Caco-2 (cell line): ENCODE measurements at regions not wholly inside any gene's neighbourhood (a gene's known extent, or its start where the extent isn't known, plus 50 kb on each side); places are given as distances from the start of the nearest gene placed in this dataset.

Experiments used
- BruUV-seq: library from RNA; stranded (reverse); fragments of 400-500 nt; replicated peaks from 2 replicates; lab custom pipeline; 2021; lab: Mats Ljungman, UMichigan
- CTCF ChIA-PET: fragments of 300-600 bp; sonication (Branson Sonifier 250); formaldehyde crosslinking; loops from one replicate; lab custom pipeline; 2022; ENCODE audit warnings: antibody characterized with exemption; lab: Charles Lee
- POLR2A ChIA-PET: fragments of 300-600 bp; sonication (Branson Sonifier 250); formaldehyde crosslinking; loops from one replicate; lab custom pipeline; 2022; ENCODE audit warnings: antibody characterized with exemption; lab: Charles Lee
- DNase-seq, 2 experiments: peaks; one replicate each; pipeline versions ENCODE4 v3.0.0 to v3.0.0-alpha.2; 2020 to 2022
- H3K27me3 ChIP-seq: replicated peaks from 2 replicates; pipeline ENCODE4 v1.6.0; 2011; ENCODE audit warnings: low read length; ENCODE audit not compliant: control insufficient read depth, insufficient read depth
- H3K36me3 ChIP-seq: 2 replicates; pipeline ENCODE4 v1.5.1; 2011; ENCODE audit warnings: low read length; ENCODE audit not compliant: control insufficient read depth, insufficient read depth
- H3K4me1 ChIP-seq: fragments of 250-450 bp; sonication (Bioruptor Pico); 2 replicates; pipeline ENCODE4 v1.5.1; 2020; ENCODE audit warnings: mild to moderate bottlenecking
- H3K4me3 ChIP-seq: 2 replicates; pipeline ENCODE4 v1.5.1; 2011; ENCODE audit warnings: low read depth, mild to moderate bottlenecking, control low read depth, low read length
- H3K9me3 ChIP-seq: fragments of 250-450 bp; sonication (Bioruptor Pico); 2 replicates; pipeline ENCODE4 v1.5.1; 2020; ENCODE audit warnings: mild to moderate bottlenecking, moderate library complexity
- H3K27ac Mint-ChIP-seq: one replicate; pipeline ENCODE4 v1.8.0; 2022; ENCODE audit warnings: mixed read lengths; ENCODE audit not compliant: unreplicated experiment
- H3K27me3 Mint-ChIP-seq: one replicate; pipeline ENCODE4 v1.8.0; 2022; ENCODE audit warnings: mixed read lengths; ENCODE audit not compliant: insufficient read depth, unreplicated experiment
- H3K36me3 Mint-ChIP-seq: one replicate; pipeline ENCODE4 v1.8.0; 2022; ENCODE audit warnings: mild to moderate bottlenecking, mixed read lengths; ENCODE audit not compliant: insufficient read depth, unreplicated experiment
- H3K4me1 Mint-ChIP-seq: one replicate; pipeline ENCODE4 v1.8.0; 2022; ENCODE audit warnings: low read depth, mixed read lengths; ENCODE audit not compliant: unreplicated experiment
- H3K4me3 Mint-ChIP-seq: one replicate; pipeline ENCODE4 v1.8.0; 2022; ENCODE audit warnings: mild to moderate bottlenecking, moderate library complexity, mixed read lengths; ENCODE audit not compliant: unreplicated experiment
- H3K9me3 Mint-ChIP-seq: one replicate; pipeline ENCODE4 v1.8.0; 2022; ENCODE audit warnings: mixed read lengths; ENCODE audit not compliant: unreplicated experiment
- CTCF ChIP-seq, 2 experiments: fragments of 200-600 bp in 1 of 2; IDR thresholded peaks; 1 replicate in 1 of 2; 2 replicates in 1 of 2; pipeline versions ENCODE4 v1.5.1 to v1.8.0; 2011 to 2022; ENCODE audit warnings: antibody characterized with exemption in 1 of 2, control low read depth in 1 of 2, inconsistent platforms in 1 of 2, low read depth in 1 of 2, low read length in 1 of 2, mild to moderate bottlenecking in 1 of 2, moderate library complexity in 1 of 2; ENCODE audit not compliant: insufficient read depth in 1 of 2, severe bottlenecking in 1 of 2, unreplicated experiment in 1 of 2
- intact Hi-C: fragments of 100-400 bp; cut with micrococcal nuclease; formaldehyde crosslinking; loops from one replicate; pipeline ENCODE4 v1.10.0; 2022; ENCODE audit not compliant: unreplicated experiment

DNA sequence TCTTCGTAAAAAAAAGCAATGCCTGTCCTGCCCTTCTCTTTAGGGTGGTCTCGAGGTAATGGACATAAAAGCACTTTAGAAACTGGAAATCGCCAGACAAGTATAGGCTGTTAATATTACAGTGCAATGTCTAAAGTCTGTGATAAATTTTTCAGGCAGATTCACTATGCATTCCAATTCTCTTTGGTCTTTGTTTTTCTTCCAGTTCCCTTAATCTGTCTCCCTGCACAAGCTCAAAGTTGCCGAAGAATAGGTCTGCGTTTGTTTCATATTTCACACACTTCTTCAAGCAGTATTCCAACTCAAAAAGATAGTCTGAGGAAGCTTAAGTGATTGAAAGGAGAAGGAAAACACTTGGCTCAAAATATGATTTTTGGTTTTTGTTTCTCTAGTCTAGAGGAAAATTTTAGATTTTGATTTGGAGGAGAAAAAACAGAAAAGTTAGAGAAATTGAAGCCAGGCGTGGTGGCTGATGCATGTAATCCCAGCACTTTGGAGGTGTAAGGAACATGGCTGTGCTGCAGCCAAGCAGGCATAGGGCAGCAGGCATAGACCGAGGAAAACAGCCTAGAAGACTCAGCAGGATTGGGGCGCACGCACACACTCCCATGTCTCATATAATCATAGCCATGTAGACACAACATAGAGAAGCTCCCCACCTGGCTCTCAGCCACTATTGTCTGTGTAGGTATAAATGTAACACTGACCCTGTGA is 96.2 kb upstream of the TMPO start:
- intact Hi-C loops, result loop anchor here (5.0 kb wide), 1 partner anchor 578 kb away; no protein-coding TSS in a partner anchor

DNA sequence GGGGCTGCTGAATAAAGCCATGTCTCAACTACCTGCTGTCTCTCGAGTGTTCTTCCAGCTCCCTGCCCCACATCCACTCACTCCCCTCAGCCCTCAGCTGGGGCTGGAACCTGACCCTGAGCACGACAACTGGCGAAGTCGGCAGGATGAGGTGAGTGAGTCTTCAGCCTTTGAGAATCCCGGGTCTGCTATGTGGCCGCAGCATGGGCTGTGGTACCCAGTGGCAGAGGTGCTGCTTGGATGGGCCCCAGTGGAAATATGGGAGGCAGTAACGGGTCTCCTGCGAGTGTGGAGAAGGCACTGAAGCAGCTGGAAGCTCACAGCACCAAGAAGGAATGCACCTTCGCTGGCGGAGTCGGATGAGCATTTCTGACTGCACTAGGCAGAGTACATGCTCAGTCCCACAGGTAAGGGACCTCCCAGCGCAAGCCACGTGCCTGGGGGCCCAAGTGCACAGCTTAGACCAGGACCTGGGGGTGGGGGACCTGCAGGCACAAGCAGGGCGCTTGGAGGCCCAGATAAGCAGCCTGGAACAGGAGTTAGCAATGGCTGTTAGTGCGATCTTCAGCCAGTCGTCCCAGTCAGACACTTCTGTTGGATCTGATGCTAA is 95.5 kb upstream of the TMPO start:
- peaks cover 23% of the 10 kb centered on the region for H3K4me1 ChIP-seq
- H3K9me3 ChIP-seq, result no peaks in the 10 kb centered on the region
- no peaks in the 10 kb centered on the region for H3K36me3 ChIP-seq
- H3K4me3 ChIP-seq, result no peak overlapping the region
- no peaks in the 10 kb centered on the region for H3K27me3 Mint-ChIP-seq
- no peaks in the 10 kb centered on the region for H3K9me3 Mint-ChIP-seq
- no peaks in the 10 kb centered on the region for H3K27me3 ChIP-seq
- no peak overlapping the region for H3K4me3 Mint-ChIP-seq
- CTCF ChIA-PET, result interaction anchor here (0.6 to 0.8 kb wide), 2 partner anchors 45 to 96 kb away, joined by 3 read pairs; no protein-coding TSS in a partner anchor
- DNase-seq, result no peak
- H3K4me1 Mint-ChIP-seq, result peaks cover 28% of the 10 kb centered on the region
- intact Hi-C loops, result loop anchor here (5.0 kb wide), 1 partner anchor 577 kb away; no protein-coding TSS in a partner anchor
- peak overlapping the region; percentile 45 for H3K27ac Mint-ChIP-seq
- no peak for TF ChIP-seq CTCF (IDR thresholded peaks at IDR 0.05; ENCODE audit: insufficient read depth in 1 of 2, low read depth in 1 of 2, low read length in 1 of 2, severe bottlenecking in 1 of 2, unreplicated experiment in 1 of 2)
- POLR2A ChIA-PET, result interaction anchor here (0.7 kb wide), 1 partner anchor 40 kb away, joined by 3 read pairs; no protein-coding TSS in a partner anchor
- H3K36me3 Mint-ChIP-seq, result no peaks in the 10 kb centered on the region
- no TSS peak for BruUV-seq

More for the DNA sequence above, 96.2 kb upstream of the TMPO start:
- peaks cover 18% of the 10 kb centered on the region for H3K4me1 ChIP-seq
- POLR2A ChIA-PET, result interaction anchor here (0.6 kb wide), 1 partner anchor 74 kb away, joined by 3 read pairs; no protein-coding TSS in a partner anchor
- Mint-ChIP-seq H3K27me3 (no peaks in the 10 kb centered on the region), H3K9me3 (no peaks in the 10 kb centered on the region), H3K4me3 (no peak overlapping the region), H3K4me1 (peaks cover 28% of the 10 kb centered on the region), H3K36me3 (no peaks in the 10 kb centered on the region), H3K27ac (peak overlapping the region; percentile 45)
- H3K27me3 ChIP-seq, result no peaks in the 10 kb centered on the region
- H3K4me3 ChIP-seq, result no peak overlapping the region
- DNase-seq, result no peak
- no peaks in the 10 kb centered on the region for H3K9me3 ChIP-seq
- BruUV-seq, result no TSS peak
- H3K36me3 ChIP-seq, result no peaks in the 10 kb centered on the region
- TF ChIP-seq CTCF (IDR thresholded peaks at IDR 0.05; ENCODE audit: insufficient read depth in 1 of 2, low read depth in 1 of 2, low read length in 1 of 2, severe bottlenecking in 1 of 2, unreplicated experiment in 1 of 2), result no peak
- CTCF ChIA-PET, result interaction anchor here (0.6 to 0.8 kb wide), 2 partner anchors 45 to 97 kb away, joined by 3 read pairs; no protein-coding TSS in a partner anchor

DNA sequence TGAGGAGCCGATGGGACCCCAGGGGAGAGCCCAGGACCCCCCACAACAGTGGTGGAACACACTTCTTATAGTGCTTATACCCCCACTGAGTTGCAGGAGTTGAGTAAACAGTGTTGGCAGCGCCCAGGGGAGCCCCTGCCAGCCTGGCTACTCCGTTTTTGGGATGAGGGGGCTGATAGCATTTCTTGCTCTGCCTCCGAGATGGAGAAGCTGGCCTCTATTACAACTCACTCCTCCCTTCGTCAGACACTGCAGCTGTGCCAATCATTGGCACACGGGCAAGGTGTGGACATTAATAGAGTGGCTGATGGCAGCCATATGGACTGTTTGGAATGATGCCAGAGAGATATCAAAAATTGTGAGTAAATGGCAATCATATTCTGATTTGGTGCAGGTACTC is 94.9 kb upstream of the TMPO start:
- no peak overlapping the region for H3K27ac Mint-ChIP-seq
- no peaks in the 10 kb centered on the region for H3K27me3 Mint-ChIP-seq
- ChIA-PET POLR2A (interaction anchor here (0.7 kb wide), 1 partner anchor 39 kb away, joined by 3 read pairs; no protein-coding TSS in a partner anchor), CTCF (no interaction called here)
- Histone ChIP-seq H3K4me1 (peaks cover 23% of the 10 kb centered on the region), H3K4me3 (no peak overlapping the region), H3K9me3 (no peaks in the 10 kb centered on the region), H3K27me3 (no peaks in the 10 kb centered on the region), H3K36me3 (no peaks in the 10 kb centered on the region)
- no peaks in the 10 kb centered on the region for H3K36me3 Mint-ChIP-seq
- TF ChIP-seq CTCF (IDR thresholded peaks at IDR 0.05; ENCODE audit: insufficient read depth in 1 of 2, low read depth in 1 of 2, low read length in 1 of 2, severe bottlenecking in 1 of 2, unreplicated experiment in 1 of 2), result no peak
- BruUV-seq, result no TSS peak
- no peak for DNase-seq
- intact Hi-C loops, result no loop called here
- H3K4me1 Mint-ChIP-seq, result peaks cover 28% of the 10 kb centered on the region
- H3K4me3 Mint-ChIP-seq, result no peak overlapping the region
- no peaks in the 10 kb centered on the region for H3K9me3 Mint-ChIP-seq
